H9 (cell line): ENCODE measurements at regions not wholly inside any gene's neighbourhood (a gene's known extent, or its start where the extent isn't known, plus 50 kb on each side); places are given as distances from the start of the nearest gene placed in this dataset.

Source experiments
- DNase-seq: peaks from one replicate; pipeline ENCODE4 v3.0.0-alpha.2; 2017
- H2AFZ ChIP-seq: one replicate; pipeline ENCODE4 v1.6.1; 2013; ENCODE audit warnings: mild to moderate bottlenecking, low read length, control low read depth, moderate library complexity
- H2AK5ac ChIP-seq: 2 replicates; pipeline ENCODE4 v1.6.1; 2013; ENCODE audit warnings: low read length, control low read depth, mixed read lengths; ENCODE audit not compliant: insufficient read length
- H2BK120ac ChIP-seq: one replicate; pipeline ENCODE4 v1.6.1; 2013; ENCODE audit warnings: low read depth, mild to moderate bottlenecking, low read length, control low read depth, inconsistent platforms; ENCODE audit not compliant: poor library complexity, severe bottlenecking
- H2BK12ac ChIP-seq: 2 replicates; pipeline ENCODE4 v1.6.1; 2013; ENCODE audit warnings: low read length, control low read depth, mixed read lengths, low read depth; ENCODE audit not compliant: insufficient read length
- H2BK15ac ChIP-seq: 2 replicates; pipeline ENCODE4 v1.6.1; 2013; ENCODE audit warnings: low read depth, low read length, control low read depth
- H2BK20ac ChIP-seq: one replicate; pipeline ENCODE4 v1.6.1; 2013; ENCODE audit warnings: low read depth, mild to moderate bottlenecking, low read length, control low read depth, inconsistent platforms; ENCODE audit not compliant: poor library complexity, severe bottlenecking
- H2BK5ac ChIP-seq: 2 replicates; pipeline ENCODE4 v1.6.1; 2013; ENCODE audit warnings: low read length, control low read depth, mixed read lengths; ENCODE audit not compliant: insufficient read length
- H3K14ac ChIP-seq: 2 replicates; pipeline ENCODE4 v1.6.1; 2013; ENCODE audit warnings: low read length, control low read depth; ENCODE audit not compliant: insufficient read depth
- H3K18ac ChIP-seq: 2 replicates; pipeline ENCODE4 v1.6.1; 2013; ENCODE audit warnings: low read depth, mild to moderate bottlenecking, mixed read lengths, low read length, control low read depth; ENCODE audit not compliant: insufficient read length
- H3K23ac ChIP-seq: 2 replicates; pipeline ENCODE4 v1.6.1; 2013; ENCODE audit warnings: low read length, control low read depth, mixed read lengths, low read depth; ENCODE audit not compliant: insufficient read length
- H3K23me2 ChIP-seq: 2 replicates; pipeline ENCODE4 v1.6.1; 2013; ENCODE audit warnings: low read depth, mild to moderate bottlenecking, mixed read lengths, low read length, control low read depth; ENCODE audit not compliant: insufficient read length, poor library complexity, severe bottlenecking
- H3K27ac ChIP-seq: 2 replicates; pipeline ENCODE4 v1.5.1; 2013; ENCODE audit warnings: low read length, control low read depth, mixed read lengths, low read depth; ENCODE audit not compliant: insufficient read length
- H3K27me3 ChIP-seq: 2 replicates; pipeline ENCODE4 v1.6.1; 2013; ENCODE audit warnings: low read length, control low read depth, inconsistent platforms; ENCODE audit not compliant: insufficient read depth
- H3K4ac ChIP-seq: 2 replicates; pipeline ENCODE4 v1.6.1; 2013; ENCODE audit warnings: low read depth, mild to moderate bottlenecking, control low read depth, inconsistent platforms, low read length, moderate library complexity
- H3K4me1 ChIP-seq: 2 replicates; pipeline ENCODE4 v1.6.1; 2013; ENCODE audit warnings: low read length, control low read depth, inconsistent platforms; ENCODE audit not compliant: insufficient read depth
- H3K4me2 ChIP-seq: 2 replicates; pipeline ENCODE4 v1.6.1; 2013; ENCODE audit warnings: low read length, control low read depth, mixed read lengths; ENCODE audit not compliant: insufficient read length, insufficient read depth
- H3K56ac ChIP-seq: 2 replicates; pipeline ENCODE4 v1.6.1; 2013; ENCODE audit warnings: low read depth, mild to moderate bottlenecking, mixed read lengths, low read length, control low read depth; ENCODE audit not compliant: insufficient read length
- H3K79me1 ChIP-seq: 2 replicates; pipeline ENCODE4 v1.6.1; 2013; ENCODE audit warnings: low read depth, mild to moderate bottlenecking, moderate library complexity, low read length, control low read depth, inconsistent platforms; ENCODE audit not compliant: insufficient read depth, poor library complexity, severe bottlenecking
- H3K79me2 ChIP-seq: 2 replicates; pipeline ENCODE4 v1.6.1; 2013; ENCODE audit warnings: low read length, control low read depth, inconsistent platforms; ENCODE audit not compliant: insufficient read depth
- H3K9ac ChIP-seq: 2 replicates; pipeline ENCODE4 v1.6.1; 2013; ENCODE audit warnings: low read length, control low read depth, mixed read lengths; ENCODE audit not compliant: insufficient read length; ENCODE audit errors: extremely low read depth
- H3K9me3 ChIP-seq: one replicate; pipeline ENCODE4 v1.6.1; 2013; ENCODE audit warnings: low read depth, low read length, inconsistent platforms; ENCODE audit not compliant: control insufficient read depth
- H3T11ph ChIP-seq: one replicate; pipeline ENCODE4 v1.6.1; 2013; ENCODE audit warnings: mild to moderate bottlenecking, low read length, control low read depth, inconsistent platforms
- H4K20me1 ChIP-seq: one replicate; pipeline ENCODE4 v1.6.1; 2013; ENCODE audit not compliant: control insufficient read depth, insufficient read length, insufficient read depth
- H4K5ac ChIP-seq: 2 replicates; pipeline ENCODE4 v1.6.1; 2013; ENCODE audit warnings: low read depth, mild to moderate bottlenecking, mixed read lengths, low read length, control low read depth; ENCODE audit not compliant: insufficient read length
- H4K8ac ChIP-seq: replicated peaks from 2 replicates; pipeline ENCODE4 v1.6.1; 2013; ENCODE audit warnings: low read length, control low read depth, mixed read lengths, low read depth; ENCODE audit not compliant: insufficient read length
- H4K91ac ChIP-seq: 2 replicates; pipeline ENCODE4 v1.6.1; 2013; ENCODE audit warnings: low read depth, mild to moderate bottlenecking, moderate library complexity, mixed read lengths, low read length, control low read depth; ENCODE audit not compliant: insufficient read length
- H3K27ac Mint-ChIP-seq, 3 experiments: 2 replicates in 2 of 3; 3 replicates in 1 of 3; pipeline ENCODE4 v1.8.0; 2020 to 2021; ENCODE audit warnings: mixed read lengths in 3 of 3, mild to moderate bottlenecking in 1 of 3, moderate library complexity in 1 of 3
- H3K27me3 Mint-ChIP-seq: 2 replicates; pipeline ENCODE4 v1.8.0; 2021; ENCODE audit warnings: low read depth, mild to moderate bottlenecking, moderate library complexity, mixed read lengths
- H3K36me3 Mint-ChIP-seq, 3 experiments: 2 replicates in 2 of 3; 3 replicates in 1 of 3; pipeline ENCODE4 v1.8.0; 2020 to 2021; ENCODE audit warnings: low read depth in 3 of 3, mixed read lengths in 3 of 3; ENCODE audit not compliant: insufficient read depth in 1 of 3
- H3K4me1 Mint-ChIP-seq, 2 experiments: 2 replicates each; pipeline ENCODE4 v1.8.0; 2020; ENCODE audit warnings: mixed read lengths in 2 of 2
- H3K4me3 Mint-ChIP-seq, 2 experiments: 2 replicates in 1 of 2; 3 replicates in 1 of 2; pipeline ENCODE4 v1.8.0; 2020 to 2021; ENCODE audit warnings: mild to moderate bottlenecking in 2 of 2, mixed read lengths in 2 of 2, moderate library complexity in 1 of 2
- H3K9me3 Mint-ChIP-seq, 2 experiments: 2 replicates in 1 of 2; 3 replicates in 1 of 2; pipeline ENCODE4 v1.8.0; 2020; ENCODE audit warnings: mild to moderate bottlenecking in 2 of 2, mixed read lengths in 2 of 2, moderate library complexity in 1 of 2
- CTCF ChIP-seq: fragments of 200-600 bp; sonication (generic); conservative IDR thresholded peaks from 3 replicates; pipeline ENCODE4 v1.8.0; 2021; ENCODE audit warnings: antibody characterized with exemption, mild to moderate bottlenecking
- WGBS: extraction: QIAGEN DNeasy Blood & Tissue Kit; methylation state at CpG from one replicate; pipeline ENCODE4 v1.1.7; 2013; ENCODE audit warnings: missing lambda C conversion rate, low lambda C conversion rate, mixed read lengths; ENCODE audit not compliant: insufficient read length; ENCODE audit errors: extremely low coverage; 5-methylcytosine and 5-hydroxymethylcytosine counted together

- no peak overlapping the region for H3K4me2 ChIP-seq
- no peaks in the 10 kb centered on the region for H3K79me1 ChIP-seq
- H2BK120ac ChIP-seq: no peak overlapping the region
- H3K56ac ChIP-seq: no peak overlapping the region
- H3K18ac ChIP-seq: no peak overlapping the region
- peaks cover 15 to 26% of the 10 kb centered on the region in 2 experiments for H3K4me1 Mint-ChIP-seq
- no peaks in the 10 kb centered on the region for H3K27me3 ChIP-seq
- H4K5ac ChIP-seq: no peak overlapping the region
- no peak overlapping the region for H2BK12ac ChIP-seq
- H3K27ac ChIP-seq: no peak overlapping the region
- no peak overlapping the region for H2AK5ac ChIP-seq
- H4K8ac ChIP-seq: no peak overlapping the region
- no peaks in the 10 kb centered on the region for H3K23me2 ChIP-seq
- no peak overlapping the region for H3K23ac ChIP-seq
- no peak overlapping the region for H2BK20ac ChIP-seq
- no peak overlapping the region for H2AFZ ChIP-seq
- no peak overlapping the region for H4K91ac ChIP-seq
- DNase-seq: no peak
- H3T11ph ChIP-seq: no peak overlapping the region
- no peaks in the 10 kb centered on the region; the same call in 1 of the 2 replicates for H3K27me3 Mint-ChIP-seq
- no peak for TF ChIP-seq CTCF
- H3K9me3 Mint-ChIP-seq: no peaks in the 10 kb centered on the region; a peak in 1 of 5 replicates
- H3K4me1 ChIP-seq: no peaks in the 10 kb centered on the region
- no peaks in the 10 kb centered on the region for H4K20me1 ChIP-seq
- no peak overlapping the region for H3K27ac Mint-ChIP-seq
- H3K79me2 ChIP-seq: 0 out of 2 replicates have a peak, but pooled peaks cover 2% of the 10 kb centered on the region
- H2BK15ac ChIP-seq: no peak overlapping the region
- H3K14ac ChIP-seq: no peak overlapping the region
- H3K4me3 Mint-ChIP-seq: no peak overlapping the region
- H3K36me3 Mint-ChIP-seq: no peaks in the 10 kb centered on the region
- H2BK5ac ChIP-seq: no peak overlapping the region
- no peak overlapping the region for H3K9ac ChIP-seq
- no peak overlapping the region for H3K4ac ChIP-seq
- WGBS: no CpG with 5 or more reads among the region's 2 CpGs
- H3K9me3 ChIP-seq: no peaks in the 10 kb centered on the region
These were observed 166.6 kb downstream of the KTN1 start for GRCh38 chr14:55746558-55746957.
